ENCODE measurements at regions not wholly inside any gene's neighbourhood (a gene's known extent, or its start where the extent isn't known, plus 50 kb on each side); places are given as distances from the start of the nearest gene placed in this dataset.

DNA sequence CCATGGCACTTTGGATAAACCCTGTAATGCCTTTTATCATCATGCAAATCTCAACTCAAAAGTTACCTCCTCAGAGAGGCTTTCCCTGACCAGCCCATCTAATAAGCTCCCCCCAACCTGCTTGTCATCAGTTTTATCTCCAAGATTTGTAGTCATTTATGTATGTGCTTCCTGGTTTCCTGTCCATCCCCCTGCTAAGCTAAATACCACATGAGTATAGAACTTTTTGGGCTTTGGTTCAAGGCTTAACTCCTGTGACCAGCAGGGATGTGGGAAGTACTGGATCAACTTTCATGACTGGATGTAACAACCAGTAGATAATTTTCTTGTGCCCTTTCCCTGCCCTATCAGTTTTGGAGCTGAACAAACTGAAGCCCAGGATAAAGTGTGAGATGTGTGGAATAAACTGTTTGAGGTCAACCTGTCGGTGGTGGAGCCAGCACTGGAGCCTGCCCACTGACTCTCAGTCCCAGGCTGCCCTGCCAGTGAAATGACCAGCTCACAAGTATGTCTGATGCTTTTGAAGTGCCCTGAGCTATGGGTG is 148.6 kb downstream of the CYP26A1 start:
- no peak for ATAC-seq
- no peaks in the 10 kb centered on the region for H3K36me3 ChIP-seq
- no peak for DNase-seq
- peaks cover 0 to 4% (median 0%) of the 10 kb centered on the region in 9 donors for H3K4me1 ChIP-seq
- TF ChIP-seq CTCF (IDR thresholded peaks at IDR 0.05), result no peak
- H3K27ac ChIP-seq, result no peak overlapping the region
- 48 to 68% methylated on average over 1 of the region's 1 CpG for WGBS, 2 donors
- peaks cover 0 to 3% (median 0%) of the 10 kb centered on the region in 11 donors for H3K9me3 ChIP-seq
- H3K4me3 ChIP-seq, result no peak overlapping the region
- H3K27me3 ChIP-seq, result no peaks in the 10 kb centered on the region
- intact Hi-C loops (cut with DNase I), result no loop called here

DNA sequence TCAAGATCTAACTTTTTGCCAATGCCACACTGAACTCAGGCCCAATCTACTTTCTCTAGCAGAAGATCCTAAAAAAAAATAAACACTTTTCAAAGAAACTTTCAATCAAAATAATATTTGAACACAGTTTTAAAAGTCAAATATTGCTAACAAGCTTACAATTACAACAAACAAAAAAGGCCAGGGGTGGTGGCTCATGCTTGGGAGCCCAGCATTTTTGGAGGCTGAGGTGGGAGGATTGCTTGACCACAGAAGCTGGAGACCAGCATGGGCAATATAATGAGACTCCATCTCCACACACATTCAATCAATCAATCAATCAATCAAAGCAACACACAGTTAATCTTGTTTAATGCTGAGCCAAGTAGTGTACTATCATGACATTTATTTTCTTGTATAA is 149.2 kb downstream of the CYP26A1 start:
- intact Hi-C loops (cut with DNase I), result no loop called here
- Histone ChIP-seq H3K27me3 (no peaks in the 10 kb centered on the region), H3K27ac (no peak overlapping the region), H3K4me3 (no peak overlapping the region), H3K9me3 (peaks cover 0 to 3% (median 0%) of the 10 kb centered on the region in 11 donors), H3K36me3 (no peaks in the 10 kb centered on the region), H3K4me1 (peaks cover 0 to 4% (median 0%) of the 10 kb centered on the region in 9 donors)
- DNase-seq (no peak), ATAC-seq (no peak)
- no peak for TF ChIP-seq CTCF (IDR thresholded peaks at IDR 0.05)

DNA sequence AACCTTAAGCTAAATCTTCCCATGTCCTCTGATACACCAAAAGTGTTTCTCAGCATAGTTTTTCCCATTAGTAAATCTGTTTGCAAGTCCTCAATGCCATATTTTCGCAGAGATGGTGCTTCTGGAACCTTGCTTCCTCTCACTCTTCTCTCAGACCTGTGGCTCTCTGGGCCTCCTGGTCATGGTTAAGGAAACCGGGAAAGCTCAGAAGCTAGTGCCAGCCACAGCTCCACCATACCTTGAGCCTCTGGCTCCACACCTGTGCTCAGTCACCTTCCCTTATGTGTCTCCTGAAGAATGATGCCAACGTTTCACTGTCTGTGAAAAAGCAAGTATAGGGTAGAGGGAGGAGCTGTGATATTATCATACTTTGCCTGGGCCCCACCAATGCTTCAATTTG is 149.6 kb downstream of the CYP26A1 start:
- Histone ChIP-seq H3K9me3 (peaks cover 0 to 3% (median 0%) of the 10 kb centered on the region in 11 donors), H3K4me1 (peaks cover 0 to 4% (median 0%) of the 10 kb centered on the region in 9 donors), H3K36me3 (no peaks in the 10 kb centered on the region), H3K27me3 (no peaks in the 10 kb centered on the region), H3K4me3 (no peak overlapping the region), H3K27ac (no peak overlapping the region)
- DNase-seq, result no peak
- no peak for ATAC-seq
- 93% methylated on average over 3 of the region's 3 CpGs for WGBS, 2 donors
- no peak for TF ChIP-seq CTCF (IDR thresholded peaks at IDR 0.05)
- intact Hi-C loops (cut with DNase I), result no loop called here

DNA sequence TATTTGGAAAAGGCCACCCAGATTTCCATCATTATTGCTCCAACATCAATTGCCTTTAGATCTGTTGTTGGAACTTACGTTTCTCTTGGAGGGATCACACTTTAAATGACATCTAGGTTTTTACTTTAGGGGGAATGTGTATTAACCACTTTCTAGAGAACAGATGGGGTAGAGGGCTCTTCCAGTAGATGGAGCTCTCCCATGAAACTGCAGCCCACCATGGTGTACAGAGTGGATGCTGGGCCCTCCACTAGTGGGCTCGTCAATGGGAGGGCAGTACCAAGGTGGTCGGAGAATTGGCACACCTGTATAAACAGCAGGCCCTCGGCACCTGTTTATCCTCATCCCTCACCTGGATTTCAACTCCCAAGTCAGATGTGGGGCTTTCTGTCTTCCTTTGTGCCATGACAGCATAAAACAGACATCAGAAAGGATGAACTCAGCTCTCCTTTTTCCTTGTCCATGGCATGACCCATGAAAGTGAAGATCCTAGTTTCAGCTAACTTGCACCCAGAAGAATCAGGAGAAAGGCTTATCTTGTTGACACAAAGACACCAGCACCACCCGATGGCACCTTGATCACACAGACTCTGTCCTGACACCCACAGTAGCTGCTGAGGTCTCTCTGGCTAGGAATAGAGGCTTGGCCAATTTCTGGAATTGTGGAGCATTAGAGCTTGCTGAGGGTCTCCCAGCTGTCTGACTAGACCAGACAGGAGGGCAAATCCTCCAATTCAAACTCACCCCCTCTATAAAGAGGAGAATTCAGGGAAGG is 150.5 kb downstream of the CYP26A1 start:
- no peak for ATAC-seq
- no peak for DNase-seq
- intact Hi-C loops (cut with DNase I), result no loop called here
- TF ChIP-seq CTCF (IDR thresholded peaks at IDR 0.05), result no peak
- Histone ChIP-seq H3K4me1 (peaks cover 0 to 4% (median 0%) of the 10 kb centered on the region in 9 donors), H3K36me3 (no peaks in the 10 kb centered on the region), H3K9me3 (peaks cover 0 to 3% (median 0%) of the 10 kb centered on the region in 11 donors), H3K4me3 (no peak overlapping the region), H3K27me3 (no peaks in the 10 kb centered on the region), H3K27ac (no peak overlapping the region)
- 86 to 88% methylated on average over 5 of the region's 5 CpGs for WGBS, 2 donors
